ENCODE measurements at regions not wholly inside any gene's neighbourhood (a gene's known extent, or its start where the extent isn't known, plus 50 kb on each side); places are given as distances from the start of the nearest gene placed in this dataset.
"Not testable (repeated sequence)": the region's sequence is repeated elsewhere in the genome, so short reads cannot be mapped to it uniquely, and the experiment has no call there.

DNA sequence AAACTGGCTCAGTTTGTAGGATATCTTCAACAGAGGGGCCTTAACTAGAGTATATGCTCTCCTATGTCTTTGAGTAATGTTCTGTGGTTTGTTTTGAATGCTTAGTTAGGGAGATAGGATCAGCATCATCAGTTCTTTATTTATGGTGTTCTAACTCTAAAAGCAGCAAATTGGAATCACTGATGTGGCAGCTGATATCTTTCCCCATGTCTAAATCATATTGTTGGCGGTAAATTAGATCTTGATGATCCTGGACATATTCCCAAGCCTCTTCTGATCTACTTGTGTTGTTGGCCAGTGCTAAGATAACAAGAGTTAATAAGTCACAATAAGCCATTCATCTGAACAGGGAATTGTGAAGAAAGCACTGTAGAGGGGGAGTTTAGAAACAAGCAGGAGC is 332.4 kb upstream of the DAB2 start:
- H3K4me3 ChIP-seq: no peak overlapping the region
- peaks cover 3% of the 10 kb centered on the region for H3K4me1 ChIP-seq
- no peaks in the 10 kb centered on the region for H3K9me3 ChIP-seq
- TF ChIP-seq EP300 (IDR thresholded peaks at IDR 0.05) (no peak), POLR2AphosphoS5 (IDR thresholded peaks at IDR 0.05) (no peak), CTCF (IDR thresholded peaks at IDR 0.05) (no peak), POLR2A (IDR thresholded peaks at IDR 0.05) (no peak)
- no peaks in the 10 kb centered on the region for H3K36me3 ChIP-seq
- WGBS: 69% methylated on average over 1 of the region's 1 CpG
- no peak for DNase-seq (ENCODE audit: low spot score in 2 of 2)
- H3K27ac ChIP-seq: no peak overlapping the region
- no peaks in the 10 kb centered on the region for H3K27me3 ChIP-seq

GRCh38 chr5:39755986-39756385 is 331.2 kb upstream of the DAB2 start:
- Histone ChIP-seq H3K36me3 (no peaks in the 10 kb centered on the region), H3K4me1 (peaks cover 3% of the 10 kb centered on the region), H3K4me3 (no peak overlapping the region), H3K9me3 (no peaks in the 10 kb centered on the region), H3K27me3 (no peaks in the 10 kb centered on the region), H3K27ac (no peak overlapping the region)
- TF ChIP-seq EP300 (IDR thresholded peaks at IDR 0.05) (no peak), POLR2AphosphoS5 (IDR thresholded peaks at IDR 0.05) (no peak), CTCF (IDR thresholded peaks at IDR 0.05) (no peak), POLR2A (IDR thresholded peaks at IDR 0.05) (no peak)
- no peak for DNase-seq (ENCODE audit: low spot score in 2 of 2)

DNA sequence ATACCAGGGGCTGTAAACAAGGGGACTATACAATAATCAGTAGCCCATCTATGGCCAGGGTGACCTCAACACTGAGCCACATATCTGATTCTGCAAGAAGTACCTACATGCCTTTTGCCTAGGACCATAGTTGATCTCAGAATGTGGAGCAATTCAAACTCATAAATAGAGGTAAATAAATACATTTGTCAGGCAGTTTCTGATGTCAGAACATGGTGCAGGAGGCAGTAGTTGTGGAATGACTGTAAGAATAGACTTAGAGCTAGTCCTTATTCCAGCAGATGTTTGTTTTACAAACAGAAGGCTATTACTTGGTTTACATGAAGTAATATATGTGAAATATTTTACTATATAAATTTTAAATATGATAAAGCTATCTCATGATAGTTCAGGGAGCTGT is 330.7 kb upstream of the DAB2 start:
- Histone ChIP-seq H3K4me1 (peaks cover 3% of the 10 kb centered on the region), H3K4me3 (no peak overlapping the region), H3K27me3 (no peaks in the 10 kb centered on the region), H3K9me3 (peaks cover 5% of the 10 kb centered on the region), H3K36me3 (no peaks in the 10 kb centered on the region), H3K27ac (no peak overlapping the region)
- no peak for DNase-seq (ENCODE audit: low spot score in 2 of 2)
- TF ChIP-seq EP300 (IDR thresholded peaks at IDR 0.05) (no peak), POLR2AphosphoS5 (IDR thresholded peaks at IDR 0.05) (no peak), CTCF (IDR thresholded peaks at IDR 0.05) (no peak), POLR2A (IDR thresholded peaks at IDR 0.05) (no peak)

DNA sequence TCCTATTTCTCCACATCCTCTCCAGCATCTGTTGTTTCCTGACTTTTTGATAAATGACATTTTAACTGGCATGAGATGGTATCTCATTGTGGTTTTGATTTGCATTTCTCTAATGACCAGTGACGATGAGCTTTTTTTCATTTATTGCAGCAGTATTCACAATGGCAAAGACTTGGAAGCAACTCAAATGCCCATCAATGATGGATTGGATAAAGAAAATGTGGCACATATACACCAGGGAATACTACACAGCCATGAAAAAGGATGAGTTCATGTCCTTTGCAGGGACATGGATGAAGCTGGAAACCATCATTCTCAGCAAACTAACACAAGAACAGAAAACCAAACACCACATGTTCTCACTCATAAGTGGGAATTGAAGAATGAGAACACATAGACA is 329.0 kb upstream of the DAB2 start:
- H3K27ac ChIP-seq: not testable (repeated sequence)
- WGBS: 92% methylated on average over 1 of the region's 1 CpG

DNA sequence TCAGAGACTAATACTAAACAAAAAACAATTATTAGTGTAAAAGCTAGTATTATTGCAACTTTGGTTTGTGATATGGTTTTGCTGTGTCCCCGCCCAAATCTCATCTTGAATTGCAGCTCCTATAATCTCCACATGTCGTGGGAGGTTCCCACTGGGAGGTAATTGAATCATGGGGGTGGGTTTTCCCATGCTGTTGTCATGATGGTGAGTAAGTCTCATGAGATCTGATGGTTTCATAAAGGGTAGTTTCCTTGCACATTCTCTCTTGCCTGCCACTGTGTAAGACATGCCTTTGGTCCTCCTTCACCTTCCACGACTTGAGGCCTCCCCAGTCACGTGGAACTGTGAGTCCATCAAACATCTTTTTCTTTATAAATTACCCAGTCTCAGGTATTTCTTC is 325.9 kb upstream of the DAB2 start:
- Histone ChIP-seq H3K36me3 (no peaks in the 10 kb centered on the region), H3K27ac (no peak overlapping the region), H3K4me1 (peaks cover 1% of the 10 kb centered on the region), H3K27me3 (no peaks in the 10 kb centered on the region), H3K4me3 (no peak overlapping the region), H3K9me3 (peaks cover 7% of the 10 kb centered on the region)
- no peak for DNase-seq (ENCODE audit: low spot score in 2 of 2)
- 91% methylated on average over 4 of the region's 4 CpGs for WGBS
- no peak for TF ChIP-seq POLR2AphosphoS5 (IDR thresholded peaks at IDR 0.05)
- no peak for TF ChIP-seq CTCF (IDR thresholded peaks at IDR 0.05)
- TF ChIP-seq EP300 (IDR thresholded peaks at IDR 0.05): no peak
- no peak for TF ChIP-seq POLR2A (IDR thresholded peaks at IDR 0.05)

More for the DNA sequence above, 329.0 kb upstream of the DAB2 start:
- not testable (repeated sequence) for H3K9me3 ChIP-seq; H3K27me3 ChIP-seq; H3K4me1 ChIP-seq; H3K4me3 ChIP-seq; DNase-seq (ENCODE audit: low spot score in 2 of 2); H3K36me3 ChIP-seq

DNA sequence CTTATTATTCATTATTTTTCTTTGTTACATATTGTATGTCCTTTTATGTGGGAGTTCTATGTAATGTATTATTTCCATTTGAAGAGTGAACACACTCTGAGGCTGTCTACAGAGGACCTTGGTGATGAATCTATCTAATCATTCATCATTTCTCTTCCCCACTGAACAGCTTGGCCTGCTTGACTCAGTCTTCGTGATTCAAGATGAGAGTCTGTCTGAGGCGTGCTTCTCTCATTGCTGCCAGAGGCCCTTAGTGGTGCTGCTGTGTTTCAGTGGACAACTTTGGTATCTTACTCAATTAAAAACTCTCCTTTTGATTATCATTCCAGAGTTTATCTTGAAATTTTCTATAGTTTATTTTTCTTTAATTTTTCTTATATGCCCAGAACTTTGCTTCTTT is 318.1 kb upstream of the DAB2 start:
- no peak overlapping the region for H3K27ac ChIP-seq
- no peak overlapping the region for H3K4me3 ChIP-seq
- no peaks in the 10 kb centered on the region for H3K27me3 ChIP-seq
- no peaks in the 10 kb centered on the region for H3K9me3 ChIP-seq
- no peak for DNase-seq (ENCODE audit: low spot score in 2 of 2)
- H3K36me3 ChIP-seq: no peaks in the 10 kb centered on the region
- 91% methylated on average over 2 of the region's 2 CpGs for WGBS
- no peaks in the 10 kb centered on the region for H3K4me1 ChIP-seq
- TF ChIP-seq POLR2AphosphoS5 (IDR thresholded peaks at IDR 0.05): no peak
- no peak for TF ChIP-seq CTCF (IDR thresholded peaks at IDR 0.05)
- no peak for TF ChIP-seq EP300 (IDR thresholded peaks at IDR 0.05)
- TF ChIP-seq POLR2A (IDR thresholded peaks at IDR 0.05): no peak
